ENCODE measurements at regions not wholly inside any gene's neighbourhood (a gene's known extent, or its start where the extent isn't known, plus 50 kb on each side); places are given as distances from the start of the nearest gene placed in this dataset.

- DNase-seq (ENCODE audit: low read depth in 2 of 2) = no peak
- Histone ChIP-seq H3K4me3 (replicated peaks in 1 of 4; ENCODE audit: control extremely low read depth in 1 of 4, insufficient read depth in 1 of 4, low read depth in 3 of 4, low read length in 4 of 4) (no peak overlapping the region), H4K20me1 (ENCODE audit: control insufficient read depth, extremely low read depth, insufficient read depth, low read length) (no peaks in the 10 kb centered on the region), H3K4me1 (ENCODE audit: control insufficient read depth, extremely low read depth, insufficient read depth, low read length) (no peaks in the 10 kb centered on the region), H3K36me3 (ENCODE audit: control insufficient read depth, insufficient read depth, low read length) (no peaks in the 10 kb centered on the region), H3K4me2 (ENCODE audit: extremely low read depth, insufficient read depth, low read length) (no peak overlapping the region), H3K27me3 (ENCODE audit: control insufficient read depth, insufficient read depth, low read length) (no peaks in the 10 kb centered on the region), H3K9ac (ENCODE audit: insufficient read depth, low read length) (no peak overlapping the region), H3K27ac (ENCODE audit: insufficient read depth, low read length) (no peak overlapping the region), H2AFZ (ENCODE audit: low read length) (no peak overlapping the region), H3K9me3 (ENCODE audit: control insufficient read depth, insufficient read depth, low read depth, low read length) (no peaks in the 10 kb centered on the region), H3K79me2 (ENCODE audit: control insufficient read depth, insufficient read depth, low read length) (no peaks in the 10 kb centered on the region)
- TF ChIP-seq CTCF (conservative IDR thresholded peaks at IDR 0.05 in 1 of 2, IDR thresholded peaks at IDR 0.05 in 1 of 2; ENCODE audit: low read depth in 1 of 2, low read length in 2 of 2) = no peak
- no peak for TF ChIP-seq EZH2 (IDR thresholded peaks at IDR 0.05; ENCODE audit: low read length, missing control alignments)
Measured at GRCh38 chr18:78146136-78147085, 833.2 kb upstream of the SALL3 start.

- H3K27ac ChIP-seq (ENCODE audit: insufficient read depth, low read length) = no peak overlapping the region
- H3K4me2 ChIP-seq (ENCODE audit: extremely low read depth, insufficient read depth, low read length) = no peak overlapping the region
- DNase-seq (ENCODE audit: low read depth in 2 of 2) = no peak
- no peaks in the 10 kb centered on the region for H3K4me1 ChIP-seq (ENCODE audit: control insufficient read depth, extremely low read depth, insufficient read depth, low read length)
- H3K36me3 ChIP-seq (ENCODE audit: control insufficient read depth, insufficient read depth, low read length) = no peaks in the 10 kb centered on the region
- no peaks in the 10 kb centered on the region for H4K20me1 ChIP-seq (ENCODE audit: control insufficient read depth, extremely low read depth, insufficient read depth, low read length)
- no peaks in the 10 kb centered on the region for H3K27me3 ChIP-seq (ENCODE audit: control insufficient read depth, insufficient read depth, low read length)
- no peak overlapping the region for H2AFZ ChIP-seq (ENCODE audit: low read length)
- TF ChIP-seq EZH2 (IDR thresholded peaks at IDR 0.05; ENCODE audit: low read length, missing control alignments) = no peak
- TF ChIP-seq CTCF (conservative IDR thresholded peaks at IDR 0.05 in 1 of 2, IDR thresholded peaks at IDR 0.05 in 1 of 2; ENCODE audit: low read depth in 1 of 2, low read length in 2 of 2) = no peak
- no peak overlapping the region for H3K4me3 ChIP-seq (replicated peaks in 1 of 4; ENCODE audit: control extremely low read depth in 1 of 4, insufficient read depth in 1 of 4, low read depth in 3 of 4, low read length in 4 of 4)
- H3K79me2 ChIP-seq (ENCODE audit: control insufficient read depth, insufficient read depth, low read length) = no peaks in the 10 kb centered on the region
- H3K9me3 ChIP-seq (ENCODE audit: control insufficient read depth, insufficient read depth, low read depth, low read length) = peaks cover 3% of the 10 kb centered on the region
- no peak overlapping the region for H3K9ac ChIP-seq (ENCODE audit: insufficient read depth, low read length)
Measured at GRCh38 chr18:78150590-78150989, 829.0 kb upstream of the SALL3 start.

GRCh38 chr18:78151234-78151633, 828.4 kb upstream of the SALL3 start:
- Histone ChIP-seq H3K4me3 (replicated peaks in 1 of 4; ENCODE audit: control extremely low read depth in 1 of 4, insufficient read depth in 1 of 4, low read depth in 3 of 4, low read length in 4 of 4) (no peak overlapping the region), H4K20me1 (ENCODE audit: control insufficient read depth, extremely low read depth, insufficient read depth, low read length) (no peaks in the 10 kb centered on the region)
- no peak for DNase-seq (ENCODE audit: low read depth in 2 of 2)

More at GRCh38 chr18:78151234-78151633, 828.4 kb upstream of the SALL3 start:
- no peaks in the 10 kb centered on the region for H3K27me3 ChIP-seq (ENCODE audit: control insufficient read depth, insufficient read depth, low read length)
- no peak overlapping the region for H3K27ac ChIP-seq (ENCODE audit: insufficient read depth, low read length)
- H3K79me2 ChIP-seq (ENCODE audit: control insufficient read depth, insufficient read depth, low read length) = no peaks in the 10 kb centered on the region
- peaks cover 3% of the 10 kb centered on the region for H3K9me3 ChIP-seq (ENCODE audit: control insufficient read depth, insufficient read depth, low read depth, low read length)
- no peak overlapping the region for H2AFZ ChIP-seq (ENCODE audit: low read length)
- H3K4me2 ChIP-seq (ENCODE audit: extremely low read depth, insufficient read depth, low read length) = no peak overlapping the region
- TF ChIP-seq EZH2 (IDR thresholded peaks at IDR 0.05; ENCODE audit: low read length, missing control alignments) = no peak
- no peak for TF ChIP-seq CTCF (conservative IDR thresholded peaks at IDR 0.05 in 1 of 2, IDR thresholded peaks at IDR 0.05 in 1 of 2; ENCODE audit: low read depth in 1 of 2, low read length in 2 of 2)
- no peaks in the 10 kb centered on the region for H3K36me3 ChIP-seq (ENCODE audit: control insufficient read depth, insufficient read depth, low read length)
- H3K4me1 ChIP-seq (ENCODE audit: control insufficient read depth, extremely low read depth, insufficient read depth, low read length) = no peaks in the 10 kb centered on the region
- no peak overlapping the region for H3K9ac ChIP-seq (ENCODE audit: insufficient read depth, low read length)

Data from fibroblast of lung (primary cell).